Mesenchymal stem cell (in vitro differentiated cells and primary cell): ENCODE measurements at regions not wholly inside any gene's neighbourhood (a gene's known extent, or its start where the extent isn't known, plus 50 kb on each side); places are given as distances from the start of the nearest gene placed in this dataset.
A peak's percentile ranks its signal among the peaks of the same experiment; 100 is the strongest.

Source experiments
- DNase-seq: peaks from one replicate; pipeline ENCODE4 v3.0.0-alpha.2; 2013
- H2AFZ ChIP-seq: one replicate; pipeline ENCODE4 v1.6.1; 2013; ENCODE audit warnings: low read depth, mild to moderate bottlenecking, control low read depth, inconsistent platforms, low read length, moderate library complexity
- H2AK5ac ChIP-seq: 2 replicates; pipeline ENCODE4 v1.6.1; 2013; ENCODE audit warnings: low read length, moderate library complexity, mild to moderate bottlenecking, inconsistent platforms; ENCODE audit not compliant: severe bottlenecking
- H2BK120ac ChIP-seq: one replicate; pipeline ENCODE4 v1.6.1; 2013; ENCODE audit warnings: low read depth, mild to moderate bottlenecking, inconsistent platforms, low read length, moderate library complexity
- H2BK12ac ChIP-seq, 2 experiments: one replicate each; pipeline ENCODE4 v1.6.1; 2013; ENCODE audit warnings: inconsistent platforms in 2 of 2, low read length in 2 of 2, mild to moderate bottlenecking in 2 of 2, moderate library complexity in 2 of 2, control low read depth in 1 of 2
- H2BK15ac ChIP-seq: one replicate; pipeline ENCODE4 v1.6.1; 2013; ENCODE audit warnings: mild to moderate bottlenecking, low read depth, inconsistent platforms; ENCODE audit not compliant: poor library complexity, severe bottlenecking
- H2BK5ac ChIP-seq: 2 replicates; pipeline ENCODE4 v1.6.1; 2013; ENCODE audit warnings: low read depth, mild to moderate bottlenecking, low read length, control low read depth, inconsistent platforms; ENCODE audit not compliant: poor library complexity, severe bottlenecking
- H3K14ac ChIP-seq, 2 experiments: one replicate each; pipeline ENCODE4 v1.6.1; 2013; ENCODE audit warnings: inconsistent platforms in 2 of 2, low read length in 2 of 2, control low read depth in 1 of 2, mild to moderate bottlenecking in 1 of 2, moderate library complexity in 1 of 2
- H3K18ac ChIP-seq, 2 experiments: one replicate each; pipeline ENCODE4 v1.6.1; 2013; ENCODE audit warnings: inconsistent platforms in 2 of 2, low read length in 2 of 2, control low read depth in 1 of 2, low read depth in 1 of 2, mild to moderate bottlenecking in 1 of 2
- H3K23ac ChIP-seq, 2 experiments: one replicate each; pipeline ENCODE4 v1.6.1; 2013; ENCODE audit warnings: inconsistent platforms in 2 of 2, low read length in 2 of 2, mild to moderate bottlenecking in 2 of 2, moderate library complexity in 2 of 2, control low read depth in 1 of 2
- H3K27ac ChIP-seq: 2 replicates; pipeline ENCODE4 v1.5.1; 2013; ENCODE audit warnings: mild to moderate bottlenecking, moderate library complexity, low read length, control low read depth, inconsistent platforms; ENCODE audit not compliant: poor library complexity, severe bottlenecking
- H3K27me3 ChIP-seq, 2 experiments: 2 replicates each; pipeline versions ENCODE4 v1.6.1 to v1.7.0; 2013; ENCODE audit warnings: low read length in 2 of 2, mild to moderate bottlenecking in 2 of 2, moderate library complexity in 2 of 2, control low read depth in 1 of 2, inconsistent platforms in 1 of 2; ENCODE audit not compliant: control insufficient read depth in 1 of 2, insufficient read depth in 1 of 2
- H3K36me3 ChIP-seq, 2 experiments: 2 replicates each; pipeline versions ENCODE4 v1.6.1 to v1.7.0; 2013; ENCODE audit warnings: low read length in 2 of 2, control low read depth in 1 of 2, inconsistent platforms in 1 of 2, low read depth in 1 of 2, mild to moderate bottlenecking in 1 of 2; ENCODE audit not compliant: insufficient read depth in 2 of 2, control insufficient read depth in 1 of 2
- H3K4ac ChIP-seq, 2 experiments: one replicate each; pipeline ENCODE4 v1.6.1; 2013; ENCODE audit warnings: inconsistent platforms in 2 of 2, low read length in 2 of 2, mild to moderate bottlenecking in 2 of 2, moderate library complexity in 2 of 2, control low read depth in 1 of 2, low read depth in 1 of 2
- H3K4me1 ChIP-seq: 2 replicates; pipeline ENCODE4 v1.6.1; 2013; ENCODE audit warnings: low read depth, low read length, control low read depth; ENCODE audit not compliant: control insufficient read depth, insufficient read depth
- H3K4me2 ChIP-seq: 2 replicates; pipeline ENCODE4 v1.6.1; 2013; ENCODE audit warnings: low read length, mild to moderate bottlenecking, inconsistent platforms; ENCODE audit not compliant: poor library complexity, severe bottlenecking
- H3K4me3 ChIP-seq, 2 experiments: 2 replicates each; pipeline versions ENCODE4 v1.5.1 to v1.7.0; 2013; ENCODE audit warnings: low read length in 2 of 2, mild to moderate bottlenecking in 2 of 2, control low read depth in 1 of 2, low read depth in 1 of 2; ENCODE audit not compliant: insufficient read depth in 1 of 2
- H3K79me1 ChIP-seq: replicated peaks from 2 replicates; pipeline ENCODE4 v1.6.1; 2013; ENCODE audit warnings: mild to moderate bottlenecking, control low read depth, low read length, inconsistent platforms; ENCODE audit not compliant: poor library complexity, severe bottlenecking
- H3K9ac ChIP-seq: 2 replicates; pipeline ENCODE4 v1.7.0; 2013; ENCODE audit warnings: mild to moderate bottlenecking, low read length, moderate library complexity
- H3K9me3 ChIP-seq: 2 replicates; pipeline ENCODE4 v1.7.0; 2013; ENCODE audit warnings: mild to moderate bottlenecking, low read length; ENCODE audit not compliant: control insufficient read depth
- H4K8ac ChIP-seq: one replicate; pipeline ENCODE4 v1.6.1; 2013; ENCODE audit warnings: inconsistent platforms, mild to moderate bottlenecking, low read length, moderate library complexity
- H4K91ac ChIP-seq: one replicate; pipeline ENCODE4 v1.6.1; 2013; ENCODE audit warnings: mild to moderate bottlenecking, low read length, inconsistent platforms
- WGBS: methylation state at CpG from one replicate; pipeline ENCODE4 v1.1.7; 2013; ENCODE audit warnings: mixed read lengths; 5-methylcytosine and 5-hydroxymethylcytosine counted together

GRCh38 chr3:178195824-178196223, 340.4 kb upstream of the KCNMB2 start:
- H2BK120ac ChIP-seq = no peak overlapping the region
- no peak overlapping the region for H2BK15ac ChIP-seq
- H3K27me3 ChIP-seq = no peaks in the 10 kb centered on the region
- no peak overlapping the region for H2AFZ ChIP-seq
- no peak overlapping the region for H4K91ac ChIP-seq
- no peak overlapping the region for H3K4ac ChIP-seq
- no peak overlapping the region for H2BK5ac ChIP-seq
- no peak overlapping the region for H4K8ac ChIP-seq
- no peak overlapping the region for H3K4me3 ChIP-seq
- H3K18ac ChIP-seq = no peak overlapping the region
- H3K36me3 ChIP-seq = no peaks in the 10 kb centered on the region
- H3K9ac ChIP-seq = peak overlapping the region; percentile 49
- H3K23ac ChIP-seq = no peak overlapping the region
- no peak overlapping the region for H2AK5ac ChIP-seq
- H3K14ac ChIP-seq = no peak overlapping the region
- 31% methylated on average over 1 of the region's 2 CpGs for WGBS
- no peak overlapping the region for H3K27ac ChIP-seq
- DNase-seq = no peak
- H3K4me2 ChIP-seq = no peak overlapping the region
- H3K79me1 ChIP-seq = no peaks in the 10 kb centered on the region
- H3K4me1 ChIP-seq = no peaks in the 10 kb centered on the region
- H2BK12ac ChIP-seq = no peak overlapping the region
- no peaks in the 10 kb centered on the region for H3K9me3 ChIP-seq

DNA sequence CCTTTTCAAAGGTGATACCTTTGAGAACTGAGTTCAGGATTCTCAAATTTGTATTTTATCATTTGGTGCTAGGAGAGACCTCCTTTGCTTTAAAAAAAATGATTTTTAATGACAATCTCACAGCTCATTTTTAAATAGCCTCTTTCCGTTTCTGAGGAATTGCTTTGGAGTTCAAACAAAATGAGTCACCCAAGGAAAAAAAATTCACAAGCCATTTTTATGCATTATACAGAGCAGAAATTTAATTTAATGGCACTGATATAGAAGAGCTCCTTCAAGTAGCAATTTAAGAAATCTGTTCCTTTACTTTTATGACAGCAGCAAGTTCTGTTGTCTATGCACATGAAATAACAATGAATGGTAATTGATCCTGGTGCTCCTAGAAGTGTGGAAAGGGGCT, 337.9 kb upstream of the KCNMB2 start:
- H3K18ac ChIP-seq = no peak overlapping the region
- H2BK12ac ChIP-seq = no peak overlapping the region
- H2AFZ ChIP-seq = no peak overlapping the region
- no peak for DNase-seq
- H3K23ac ChIP-seq = no peak overlapping the region
- H2AK5ac ChIP-seq = no peak overlapping the region
- 71% methylated on average over 1 of the region's 1 CpG for WGBS
- H3K14ac ChIP-seq = no peak overlapping the region
- no peak overlapping the region for H3K4ac ChIP-seq
- H2BK5ac ChIP-seq = no peak overlapping the region
- no peaks in the 10 kb centered on the region for H3K27me3 ChIP-seq
- no peaks in the 10 kb centered on the region for H3K36me3 ChIP-seq
- H2BK15ac ChIP-seq = no peak overlapping the region
- H4K8ac ChIP-seq = no peak overlapping the region
- no peak overlapping the region for H3K4me2 ChIP-seq
- H2BK120ac ChIP-seq = no peak overlapping the region
- no peak overlapping the region for H4K91ac ChIP-seq
- no peak overlapping the region for H3K27ac ChIP-seq
- no peaks in the 10 kb centered on the region for H3K79me1 ChIP-seq
- no peaks in the 10 kb centered on the region for H3K4me1 ChIP-seq
- no peaks in the 10 kb centered on the region for H3K9me3 ChIP-seq
- peak overlapping the region; percentile 55 for H3K9ac ChIP-seq
- no peak overlapping the region for H3K4me3 ChIP-seq

DNA sequence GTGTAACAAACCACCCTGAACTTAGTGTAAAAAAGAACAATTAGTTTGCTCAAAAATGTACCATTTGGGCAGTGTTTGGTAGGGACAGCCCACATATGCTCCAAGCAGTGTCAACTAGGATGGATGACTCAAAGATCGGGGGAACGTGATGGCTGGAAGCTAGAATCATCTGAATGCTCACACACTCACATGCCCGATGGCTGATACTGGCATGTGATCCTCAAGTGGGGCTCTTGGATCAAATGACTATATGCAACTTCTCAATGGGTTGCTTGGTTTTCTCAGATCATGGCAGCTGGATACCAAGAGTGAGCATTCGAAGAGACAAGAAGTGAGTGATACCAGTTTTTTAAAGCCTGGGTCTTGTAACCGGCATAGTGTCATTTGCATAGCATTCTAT, 335.9 kb upstream of the KCNMB2 start:
- Histone ChIP-seq H3K79me1 (no peaks in the 10 kb centered on the region), H3K14ac (no peak overlapping the region), H3K4ac (no peak overlapping the region), H3K4me1 (no peaks in the 10 kb centered on the region), H2BK5ac (no peak overlapping the region), H4K8ac (no peak overlapping the region), H2BK120ac (no peak overlapping the region), H2BK15ac (no peak overlapping the region), H3K27me3 (no peaks in the 10 kb centered on the region), H3K9me3 (no peaks in the 10 kb centered on the region), H2BK12ac (no peak overlapping the region), H3K36me3 (no peaks in the 10 kb centered on the region), H3K4me3 (no peak overlapping the region), H3K27ac (no peak overlapping the region), H3K4me2 (no peak overlapping the region), H3K18ac (no peak overlapping the region), H2AK5ac (no peak overlapping the region), H3K9ac (no peak overlapping the region), H3K23ac (no peak overlapping the region), H2AFZ (no peak overlapping the region), H4K91ac (no peak overlapping the region)
- no peak for DNase-seq
- 97% methylated on average over 5 of the region's 5 CpGs for WGBS

DNA sequence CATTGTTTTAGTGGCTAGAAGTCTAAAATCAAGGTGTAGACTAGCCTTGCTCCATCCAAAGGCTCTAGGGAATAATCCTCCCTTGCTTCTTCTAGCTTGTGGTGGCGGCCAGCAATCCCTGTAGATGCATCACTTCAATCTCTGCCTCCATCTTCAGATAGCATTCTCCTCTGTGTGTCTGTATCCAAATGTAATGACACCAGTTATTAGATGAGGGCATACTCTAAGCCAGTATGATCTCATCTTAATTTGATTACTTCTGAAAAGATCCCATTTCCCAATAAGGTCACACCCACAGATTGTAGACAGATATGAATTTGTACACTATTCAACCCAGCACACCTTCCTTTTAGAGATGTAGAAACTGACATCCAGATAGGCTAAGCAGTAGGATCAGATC, 334.5 kb upstream of the KCNMB2 start:
- no peak overlapping the region for H2AFZ ChIP-seq
- no peak overlapping the region for H2BK5ac ChIP-seq
- no peaks in the 10 kb centered on the region for H3K9me3 ChIP-seq
- no peak overlapping the region for H3K14ac ChIP-seq
- H2BK120ac ChIP-seq = no peak overlapping the region
- H2BK15ac ChIP-seq = no peak overlapping the region
- no peak overlapping the region for H2BK12ac ChIP-seq
- H3K4me2 ChIP-seq = no peak overlapping the region
- no peaks in the 10 kb centered on the region for H3K4me1 ChIP-seq
- H3K79me1 ChIP-seq = no peaks in the 10 kb centered on the region
- no peak overlapping the region for H3K4me3 ChIP-seq
- WGBS = 100% methylated on average over 1 of the region's 1 CpG
- H3K27ac ChIP-seq = no peak overlapping the region
- no peak overlapping the region for H3K23ac ChIP-seq
- H3K4ac ChIP-seq = no peak overlapping the region
- H2AK5ac ChIP-seq = no peak overlapping the region
- H3K18ac ChIP-seq = no peak overlapping the region
- no peaks in the 10 kb centered on the region for H3K36me3 ChIP-seq
- DNase-seq = no peak
- no peak overlapping the region for H4K8ac ChIP-seq
- H4K91ac ChIP-seq = no peak overlapping the region
- H3K9ac ChIP-seq = no peak overlapping the region
- no peaks in the 10 kb centered on the region for H3K27me3 ChIP-seq
